Panc1 (cell line): ENCODE measurements at regions not wholly inside any gene's neighbourhood (a gene's known extent, or its start where the extent isn't known, plus 50 kb on each side); places are given as distances from the start of the nearest gene placed in this dataset.

Experiments
- ATAC-seq: fragments of 200-7000 bp; cut with Tn5 transposase; 2 replicates; pipeline ENCODE4 v1.9.1; 2020; ENCODE audit warnings: mild to moderate bottlenecking, moderate library complexity
- BruUV-seq: library from RNA; stranded (reverse); fragments of 400-500 nt; replicated peaks from 2 replicates; lab custom pipeline; 2021; lab: Mats Ljungman, UMichigan
- CTCF ChIA-PET: fragments of 300-600 bp; sonication (Branson Sonifier 250); formaldehyde crosslinking; loops from one replicate; lab custom pipeline; 2022; ENCODE audit warnings: antibody characterized with exemption; lab: Charles Lee
- POLR2A ChIA-PET: fragments of 300-600 bp; sonication (Branson Sonifier 250); formaldehyde crosslinking; loops from one replicate; lab custom pipeline; 2022; ENCODE audit warnings: antibody characterized with exemption; lab: Charles Lee
- DNase-seq: peaks from one replicate; pipeline ENCODE4 v3.0.0-alpha.2; 2010; ENCODE audit warnings: low read depth, low spot score
- H3K27ac ChIP-seq: 2 replicates; pipeline ENCODE4 v1.5.1; 2011; ENCODE audit warnings: mild to moderate bottlenecking, low read length, inconsistent platforms
- H3K27me3 ChIP-seq: fragments of 200-500 bp; sonication (Bioruptor generic); 2 replicates; pipeline ENCODE4 v1.6.0; 2014; ENCODE audit warnings: low read length, inconsistent platforms; ENCODE audit not compliant: control insufficient read depth, insufficient read depth
- H3K36me3 ChIP-seq: fragments of 200-500 bp; sonication (Bioruptor generic); 2 replicates; pipeline ENCODE4 v1.5.1; 2014; ENCODE audit warnings: inconsistent platforms, mild to moderate bottlenecking, low read length, moderate library complexity; ENCODE audit not compliant: control insufficient read depth, insufficient read depth
- H3K4me1 ChIP-seq: 2 replicates; pipeline ENCODE4 v1.5.1; 2011; ENCODE audit warnings: inconsistent platforms, mild to moderate bottlenecking, low read length, moderate library complexity; ENCODE audit not compliant: control insufficient read depth, insufficient read depth
- H3K4me3 ChIP-seq, 2 experiments: 2 replicates each; pipeline ENCODE4 v1.5.1; 2011 to 2012; ENCODE audit warnings: low read depth in 2 of 2, low read length in 2 of 2, mild to moderate bottlenecking in 2 of 2, inconsistent platforms in 1 of 2, moderate library complexity in 1 of 2
- H3K9me3 ChIP-seq: fragments of 200-500 bp; sonication (Bioruptor generic); 2 replicates; pipeline ENCODE4 v1.5.1; 2014; ENCODE audit warnings: low read depth, mild to moderate bottlenecking, inconsistent platforms, low read length, moderate library complexity; ENCODE audit not compliant: control insufficient read depth, insufficient read depth
- POLR2AphosphoS5 ChIP-seq: IDR thresholded peaks from 2 replicates; pipeline ENCODE4 v1.6.1; 2012; ENCODE audit warnings: mild to moderate bottlenecking, low read depth, low read length, moderate library complexity
- SIN3A ChIP-seq: IDR thresholded peaks from 2 replicates; pipeline ENCODE4 v1.6.1; 2012; ENCODE audit warnings: low read depth, mild to moderate bottlenecking, low read length, moderate library complexity, borderline replicate concordance; ENCODE audit not compliant: insufficient read depth
- TCF7L2 ChIP-seq: IDR thresholded peaks from 2 replicates; pipeline ENCODE4 v1.6.1; 2011; ENCODE audit warnings: mild to moderate bottlenecking, low read depth, low read length, inconsistent platforms
- in situ Hi-C: cut with HindIII; loops from 2 replicates; pipeline ENCODE4 v1.10.0; 2016; ENCODE audit warnings: low sequenced_read_pairs, low pct_unique_long_range_greater_than_20kb
- intact Hi-C: fragments of 100-400 bp; cut with micrococcal nuclease; formaldehyde crosslinking; loops from one replicate; pipeline ENCODE4 v1.10.0; 2022; ENCODE audit not compliant: unreplicated experiment
- TF ChIP-seq, protein P1 (sequence below): fragments of 450-650 bp; IDR thresholded peaks from 2 replicates; pipeline ENCODE4 v1.5.1; 2017; ENCODE audit warnings: mild to moderate bottlenecking
- TF ChIP-seq, protein P2 (sequence below), 2 experiments: IDR thresholded peaks; 2 replicates each; pipeline ENCODE4 v1.6.1; 2011 to 2012; ENCODE audit warnings: low read depth in 2 of 2, control low read depth in 1 of 2, low read length in 1 of 2, mild to moderate bottlenecking in 1 of 2, moderate library complexity in 1 of 2; ENCODE audit not compliant: insufficient read depth in 1 of 2

- CTCF ChIA-PET = no interaction called here
- no peak overlapping the region for H3K27ac ChIP-seq
- ATAC-seq (no peak), DNase-seq (no peak)
- intact Hi-C loops = no loop called here
- H3K27me3 ChIP-seq = no peaks in the 10 kb centered on the region
- TF ChIP-seq TCF7L2 (no peak), POLR2AphosphoS5 (no peak), SIN3A (no peak)
- TF ChIP-seq, protein P1, sequence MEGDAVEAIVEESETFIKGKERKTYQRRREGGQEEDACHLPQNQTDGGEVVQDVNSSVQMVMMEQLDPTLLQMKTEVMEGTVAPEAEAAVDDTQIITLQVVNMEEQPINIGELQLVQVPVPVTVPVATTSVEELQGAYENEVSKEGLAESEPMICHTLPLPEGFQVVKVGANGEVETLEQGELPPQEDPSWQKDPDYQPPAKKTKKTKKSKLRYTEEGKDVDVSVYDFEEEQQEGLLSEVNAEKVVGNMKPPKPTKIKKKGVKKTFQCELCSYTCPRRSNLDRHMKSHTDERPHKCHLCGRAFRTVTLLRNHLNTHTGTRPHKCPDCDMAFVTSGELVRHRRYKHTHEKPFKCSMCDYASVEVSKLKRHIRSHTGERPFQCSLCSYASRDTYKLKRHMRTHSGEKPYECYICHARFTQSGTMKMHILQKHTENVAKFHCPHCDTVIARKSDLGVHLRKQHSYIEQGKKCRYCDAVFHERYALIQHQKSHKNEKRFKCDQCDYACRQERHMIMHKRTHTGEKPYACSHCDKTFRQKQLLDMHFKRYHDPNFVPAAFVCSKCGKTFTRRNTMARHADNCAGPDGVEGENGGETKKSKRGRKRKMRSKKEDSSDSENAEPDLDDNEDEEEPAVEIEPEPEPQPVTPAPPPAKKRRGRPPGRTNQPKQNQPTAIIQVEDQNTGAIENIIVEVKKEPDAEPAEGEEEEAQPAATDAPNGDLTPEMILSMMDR = no peak
- TF ChIP-seq, protein P2, sequence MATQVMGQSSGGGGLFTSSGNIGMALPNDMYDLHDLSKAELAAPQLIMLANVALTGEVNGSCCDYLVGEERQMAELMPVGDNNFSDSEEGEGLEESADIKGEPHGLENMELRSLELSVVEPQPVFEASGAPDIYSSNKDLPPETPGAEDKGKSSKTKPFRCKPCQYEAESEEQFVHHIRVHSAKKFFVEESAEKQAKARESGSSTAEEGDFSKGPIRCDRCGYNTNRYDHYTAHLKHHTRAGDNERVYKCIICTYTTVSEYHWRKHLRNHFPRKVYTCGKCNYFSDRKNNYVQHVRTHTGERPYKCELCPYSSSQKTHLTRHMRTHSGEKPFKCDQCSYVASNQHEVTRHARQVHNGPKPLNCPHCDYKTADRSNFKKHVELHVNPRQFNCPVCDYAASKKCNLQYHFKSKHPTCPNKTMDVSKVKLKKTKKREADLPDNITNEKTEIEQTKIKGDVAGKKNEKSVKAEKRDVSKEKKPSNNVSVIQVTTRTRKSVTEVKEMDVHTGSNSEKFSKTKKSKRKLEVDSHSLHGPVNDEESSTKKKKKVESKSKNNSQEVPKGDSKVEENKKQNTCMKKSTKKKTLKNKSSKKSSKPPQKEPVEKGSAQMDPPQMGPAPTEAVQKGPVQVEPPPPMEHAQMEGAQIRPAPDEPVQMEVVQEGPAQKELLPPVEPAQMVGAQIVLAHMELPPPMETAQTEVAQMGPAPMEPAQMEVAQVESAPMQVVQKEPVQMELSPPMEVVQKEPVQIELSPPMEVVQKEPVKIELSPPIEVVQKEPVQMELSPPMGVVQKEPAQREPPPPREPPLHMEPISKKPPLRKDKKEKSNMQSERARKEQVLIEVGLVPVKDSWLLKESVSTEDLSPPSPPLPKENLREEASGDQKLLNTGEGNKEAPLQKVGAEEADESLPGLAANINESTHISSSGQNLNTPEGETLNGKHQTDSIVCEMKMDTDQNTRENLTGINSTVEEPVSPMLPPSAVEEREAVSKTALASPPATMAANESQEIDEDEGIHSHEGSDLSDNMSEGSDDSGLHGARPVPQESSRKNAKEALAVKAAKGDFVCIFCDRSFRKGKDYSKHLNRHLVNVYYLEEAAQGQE (IDR thresholded peaks at IDR 0.05; ENCODE audit: insufficient read depth in 1 of 2, low read depth in 2 of 2, low read length in 1 of 2) = no peak
- H3K4me1 ChIP-seq = no peaks in the 10 kb centered on the region
- no peak overlapping the region for H3K4me3 ChIP-seq
- H3K9me3 ChIP-seq = no peaks in the 10 kb centered on the region
- POLR2A ChIA-PET = no interaction called here
- in situ Hi-C loops = no loop called here
- no TSS peak for BruUV-seq
- H3K36me3 ChIP-seq = no peaks in the 10 kb centered on the region
These were observed 50.3 kb upstream of the DPPA4 start for GRCh38 chr3:109387621-109388020.

GRCh38 chr3:109387201-109387600 is 49.9 kb upstream of the DPPA4 start:
- H3K27me3 ChIP-seq = no peaks in the 10 kb centered on the region
- H3K4me1 ChIP-seq = no peaks in the 10 kb centered on the region
- no peaks in the 10 kb centered on the region for H3K36me3 ChIP-seq
- ChIA-PET CTCF (no interaction called here), POLR2A (no interaction called here)
- TF ChIP-seq POLR2AphosphoS5 = no peak
- TF ChIP-seq, protein P1 = no peak
- TF ChIP-seq, protein P2 (IDR thresholded peaks at IDR 0.05; ENCODE audit: insufficient read depth in 1 of 2, low read depth in 2 of 2, low read length in 1 of 2) = no peak
- no peak for TF ChIP-seq TCF7L2
- TF ChIP-seq SIN3A = no peak
- H3K27ac ChIP-seq = no peak overlapping the region
- H3K9me3 ChIP-seq = no peaks in the 10 kb centered on the region
- H3K4me3 ChIP-seq = no peak overlapping the region
- in situ Hi-C loops (no loop called here), intact Hi-C loops (no loop called here)
- no peak for DNase-seq
- ATAC-seq = no peak
- no TSS peak for BruUV-seq
